Activated naive CD8-positive, alpha-beta T cell treated with anti-CD3 and anti-CD28 coated beads, Interleukin-2, amount 50 U/mL, for 24 hours (primary cell): ENCODE measurements at regions not wholly inside any gene's neighbourhood (a gene's known extent, or its start where the extent isn't known, plus 50 kb on each side); places are given as distances from the start of the nearest gene placed in this dataset.

ENCODE experiments used
- ATAC-seq: fragments of 150-1000 bp; cut with Tn5 transposase; one replicate; pipeline ENCODE4 v1.10.0; 2021
- DNase-seq: peaks from one replicate; pipeline ENCODE4 v3.0.0; 2021
- H3K27ac Mint-ChIP-seq: one replicate; pipeline ENCODE4 v1.8.0; 2021; ENCODE audit warnings: mild to moderate bottlenecking, mixed read lengths
- H3K27me3 Mint-ChIP-seq: one replicate; pipeline ENCODE4 v1.8.0; 2021; ENCODE audit warnings: mixed read lengths
- H3K36me3 Mint-ChIP-seq: one replicate; pipeline ENCODE4 v1.8.0; 2021; ENCODE audit warnings: low read depth, mixed read lengths
- H3K4me1 Mint-ChIP-seq: one replicate; pipeline ENCODE4 v1.8.0; 2021; ENCODE audit warnings: mixed read lengths
- H3K4me3 Mint-ChIP-seq: one replicate; pipeline ENCODE4 v1.8.0; 2021; ENCODE audit warnings: mild to moderate bottlenecking, moderate library complexity, mixed read lengths
- H3K9me3 Mint-ChIP-seq: one replicate; pipeline ENCODE4 v1.8.0; 2021; ENCODE audit warnings: mixed read lengths

DNA sequence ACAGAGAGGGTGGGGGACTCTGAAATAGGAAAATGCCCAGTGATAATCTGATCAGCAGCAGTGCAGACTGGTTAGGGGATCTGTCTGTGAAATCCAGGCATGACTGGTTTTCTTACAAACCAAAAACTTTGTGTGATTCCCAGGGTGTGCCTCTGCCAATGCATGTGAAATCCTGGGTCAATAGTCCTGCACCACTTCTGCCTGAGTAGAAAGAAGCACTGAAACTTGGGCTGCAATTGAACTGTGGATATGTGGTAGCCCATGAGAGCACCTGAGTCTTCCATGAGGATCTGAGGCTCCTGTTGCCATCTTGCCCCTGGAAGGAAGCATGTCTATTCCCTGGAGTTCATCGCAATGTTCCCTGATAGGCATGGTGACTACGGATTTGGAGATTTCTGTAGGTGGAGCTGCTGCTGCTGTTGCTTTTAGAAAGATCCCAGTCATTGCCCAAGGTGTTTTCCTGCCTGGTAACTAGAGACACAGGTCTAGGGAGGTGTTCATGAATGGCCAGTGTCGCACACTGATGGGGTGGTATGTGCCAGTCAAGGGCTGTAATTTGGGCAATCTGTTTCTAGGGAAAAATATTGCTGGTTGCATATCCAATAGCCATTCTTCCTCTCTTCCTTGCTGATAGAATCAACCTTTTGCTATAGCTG, 146.7 kb downstream of the CARTPT start:
- Mint-ChIP-seq H3K27ac (no peak overlapping the region), H3K9me3 (peaks cover 5% of the 10 kb centered on the region), H3K36me3 (no peaks in the 10 kb centered on the region), H3K4me1 (no peaks in the 10 kb centered on the region), H3K27me3 (peaks cover 5% of the 10 kb centered on the region), H3K4me3 (no peak overlapping the region)
- ATAC-seq = no peak
- no peak for DNase-seq

DNA sequence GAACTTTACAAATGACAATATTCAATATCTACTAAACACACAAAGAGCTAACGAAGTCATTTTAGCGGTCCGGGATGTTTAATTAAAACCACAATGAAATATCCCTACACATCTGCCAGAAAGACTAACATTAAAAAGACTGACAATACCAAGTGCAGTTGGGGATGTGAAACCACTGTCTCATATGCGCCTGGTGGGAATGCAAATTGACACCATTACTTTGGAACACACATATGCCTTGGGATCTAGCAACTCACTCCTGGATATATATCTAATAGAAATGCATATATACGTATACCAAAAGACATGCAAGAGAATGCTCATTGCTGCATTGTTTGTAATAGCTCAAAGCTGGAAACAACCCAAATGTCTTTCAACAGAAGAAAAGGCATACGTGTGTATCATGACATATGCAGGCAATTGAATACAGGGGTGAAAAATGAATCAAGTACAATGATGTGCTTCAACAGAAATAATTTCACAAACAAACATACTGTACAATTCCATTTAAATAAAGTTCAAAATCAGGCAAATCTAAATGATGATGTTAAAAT, 153.3 kb downstream of the CARTPT start:
- Mint-ChIP-seq H3K4me1 (no peaks in the 10 kb centered on the region), H3K9me3 (peaks cover 5% of the 10 kb centered on the region), H3K4me3 (no peak overlapping the region), H3K36me3 (no peaks in the 10 kb centered on the region), H3K27me3 (peaks cover 9% of the 10 kb centered on the region), H3K27ac (no peak overlapping the region)
- DNase-seq = no peak
- no peak for ATAC-seq

DNA sequence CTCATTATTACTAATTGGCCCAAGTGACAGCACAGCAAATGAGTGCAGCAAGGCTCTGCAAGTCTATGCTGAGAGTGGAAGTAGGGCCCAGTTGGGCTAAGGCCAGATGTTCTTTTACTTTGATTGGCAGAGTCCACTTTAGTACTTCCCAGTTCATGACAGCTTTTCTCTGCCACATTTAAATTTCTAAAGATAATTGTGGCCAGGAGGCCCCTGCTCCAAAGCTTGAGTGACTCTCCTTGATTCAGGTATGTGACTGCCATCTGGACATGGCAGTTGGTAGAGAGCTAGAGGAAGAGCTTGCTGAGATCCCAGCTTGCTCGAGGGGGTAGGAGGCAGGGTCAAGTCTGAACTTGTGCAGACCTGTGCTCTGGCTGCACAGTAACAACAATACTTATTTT, 154.1 kb downstream of the CARTPT start:
- no peaks in the 10 kb centered on the region for H3K4me1 Mint-ChIP-seq

DNA sequence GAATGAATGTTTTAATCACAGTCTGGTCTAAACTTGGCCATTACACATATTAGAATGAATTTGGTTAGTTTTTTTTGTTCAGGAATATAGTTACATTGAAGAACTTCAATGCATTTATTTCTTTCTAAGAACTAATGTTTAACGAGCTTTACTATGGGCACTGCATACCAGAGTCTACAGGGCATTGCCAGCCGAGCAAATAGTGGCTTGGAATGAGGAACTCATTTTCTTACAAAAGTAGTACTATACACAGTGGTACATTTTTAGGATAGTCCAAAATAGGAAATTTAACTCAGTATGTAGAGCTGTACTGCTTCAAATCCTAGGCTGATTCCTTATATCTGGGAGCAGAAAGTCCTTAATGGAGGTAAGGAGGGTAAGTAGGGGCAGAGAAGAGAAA, 155.4 kb downstream of the CARTPT start:
- peaks cover 5% of the 10 kb centered on the region for H3K9me3 Mint-ChIP-seq
- DNase-seq (no peak), ATAC-seq (no peak)
- no peak overlapping the region for H3K27ac Mint-ChIP-seq
- H3K4me1 Mint-ChIP-seq = no peaks in the 10 kb centered on the region
- no peaks in the 10 kb centered on the region for H3K36me3 Mint-ChIP-seq
- no peak overlapping the region for H3K4me3 Mint-ChIP-seq
- peaks cover 9% of the 10 kb centered on the region for H3K27me3 Mint-ChIP-seq

More for the DNA sequence above, 154.1 kb downstream of the CARTPT start:
- Mint-ChIP-seq H3K4me3 (no peak overlapping the region), H3K27ac (no peak overlapping the region), H3K9me3 (peaks cover 5% of the 10 kb centered on the region), H3K36me3 (no peaks in the 10 kb centered on the region), H3K27me3 (peaks cover 9% of the 10 kb centered on the region)
- DNase-seq (no peak), ATAC-seq (no peak)

DNA sequence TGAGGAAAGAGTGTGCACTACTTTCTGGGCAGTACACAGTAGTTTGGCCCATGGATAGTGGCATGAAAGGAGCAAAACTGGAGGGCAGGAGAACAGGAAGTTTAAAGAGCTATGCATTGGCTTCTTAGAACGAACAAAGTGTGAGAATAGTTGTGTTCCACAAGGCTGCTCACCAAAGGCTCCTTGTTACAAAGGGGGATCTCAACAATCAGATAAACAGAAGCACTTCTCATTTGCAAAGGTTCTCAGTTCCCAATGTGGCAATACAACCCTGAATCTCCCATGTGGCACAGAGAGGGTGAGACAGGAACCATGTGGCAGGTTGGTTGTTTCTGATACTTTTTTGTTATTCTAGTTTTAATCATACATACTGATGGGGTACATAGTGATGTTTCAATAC, 158.4 kb downstream of the CARTPT start:
- H3K9me3 Mint-ChIP-seq = no peaks in the 10 kb centered on the region
- ATAC-seq (no peak), DNase-seq (no peak)
- no peaks in the 10 kb centered on the region for H3K4me1 Mint-ChIP-seq
- no peak overlapping the region for H3K4me3 Mint-ChIP-seq
- no peak overlapping the region for H3K27ac Mint-ChIP-seq
- H3K27me3 Mint-ChIP-seq = peaks cover 15% of the 10 kb centered on the region
- no peaks in the 10 kb centered on the region for H3K36me3 Mint-ChIP-seq

DNA sequence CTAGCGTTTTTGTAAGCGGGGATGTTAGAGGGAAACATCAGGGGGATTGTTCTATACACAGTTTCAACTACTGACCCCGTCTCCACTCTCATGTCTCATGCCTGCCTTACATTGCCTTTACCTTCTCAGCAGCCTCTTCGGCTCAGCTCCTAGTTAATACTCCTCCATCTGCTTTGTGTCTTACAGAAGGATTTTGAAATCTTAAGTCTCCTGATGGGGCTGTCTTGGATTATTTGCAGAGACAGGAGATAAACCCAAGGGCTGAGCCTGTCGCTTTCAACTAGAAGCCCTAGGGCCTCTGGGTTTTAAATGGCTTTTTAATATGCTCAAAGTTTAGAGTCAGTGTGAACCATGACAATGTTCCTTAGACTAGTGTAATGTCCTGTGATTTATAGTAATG, 161.5 kb downstream of the CARTPT start:
- H3K9me3 Mint-ChIP-seq = no peaks in the 10 kb centered on the region
- H3K36me3 Mint-ChIP-seq = no peaks in the 10 kb centered on the region
- no peak overlapping the region for H3K27ac Mint-ChIP-seq
- DNase-seq (no peak), ATAC-seq (no peak)
- no peaks in the 10 kb centered on the region for H3K4me1 Mint-ChIP-seq
- H3K4me3 Mint-ChIP-seq = no peak overlapping the region
- H3K27me3 Mint-ChIP-seq = peaks cover 12% of the 10 kb centered on the region

DNA sequence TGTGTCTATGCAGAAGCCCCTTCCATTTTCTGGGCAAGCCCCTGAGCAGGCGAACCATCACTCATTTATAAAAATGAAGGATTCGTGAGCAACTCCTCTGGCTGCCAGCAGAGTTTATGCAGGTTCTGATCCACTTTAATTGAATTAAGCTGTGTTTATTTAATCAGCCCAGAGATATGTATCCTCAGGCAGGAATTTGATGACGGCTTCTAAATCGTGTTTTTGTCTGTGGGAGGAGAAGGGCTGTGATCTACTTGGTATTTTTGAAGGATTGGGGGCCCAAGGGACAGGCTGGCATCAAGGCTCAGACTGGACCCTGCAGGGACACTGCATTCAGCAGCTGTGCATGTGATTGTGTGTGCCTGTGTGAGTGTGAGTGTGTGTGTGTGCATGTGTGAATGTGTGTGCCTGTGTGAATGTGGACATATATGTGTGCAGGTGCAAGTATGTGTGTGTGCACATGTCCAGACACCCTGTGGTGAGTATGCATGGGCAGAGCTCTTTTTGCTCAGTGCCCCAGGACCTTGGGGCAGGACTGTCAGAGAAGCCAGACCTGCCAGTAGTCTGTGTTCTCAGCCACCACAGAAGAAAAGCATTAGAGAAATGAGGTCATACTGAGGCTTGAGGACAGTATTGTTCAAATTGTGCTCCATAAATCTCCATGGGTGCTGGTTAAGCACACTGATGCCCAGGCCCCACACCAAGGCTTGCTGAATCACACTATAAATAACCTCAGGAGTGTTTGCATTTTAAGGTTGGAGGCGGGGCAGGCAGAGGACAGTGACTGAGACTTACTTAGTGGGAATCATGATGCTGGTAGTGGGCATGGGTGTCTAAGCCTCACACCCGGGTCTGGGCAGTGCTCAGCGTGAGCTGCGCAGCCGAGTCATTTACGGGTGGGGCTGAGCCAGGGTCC, 164.0 kb downstream of the CARTPT start:
- no peak for ATAC-seq
- no peak for DNase-seq
- peaks cover 3% of the 10 kb centered on the region for H3K4me1 Mint-ChIP-seq
- no peak overlapping the region for H3K27ac Mint-ChIP-seq
- peaks cover 12% of the 10 kb centered on the region for H3K27me3 Mint-ChIP-seq
- H3K4me3 Mint-ChIP-seq = no peak overlapping the region
- no peaks in the 10 kb centered on the region for H3K36me3 Mint-ChIP-seq
- no peaks in the 10 kb centered on the region for H3K9me3 Mint-ChIP-seq

DNA sequence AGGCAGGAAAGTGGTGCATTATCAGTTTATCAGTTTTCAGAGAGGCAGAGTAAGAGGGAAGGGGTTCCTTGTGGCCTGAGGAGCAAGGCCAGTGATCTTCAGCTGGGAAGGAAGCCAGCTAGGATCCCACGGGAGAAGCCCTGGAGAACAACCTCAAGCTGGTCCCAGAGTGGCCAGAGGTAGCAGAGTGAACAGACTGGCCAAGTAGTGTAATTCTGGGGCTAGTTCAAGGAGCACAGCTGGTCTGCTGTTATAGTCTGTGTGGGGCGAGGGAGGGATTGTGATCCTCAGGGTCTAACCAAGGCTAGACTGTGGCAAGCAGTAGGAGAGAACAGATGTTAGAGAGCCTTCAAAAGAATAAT, 164.6 kb downstream of the CARTPT start:
- Mint-ChIP-seq H3K9me3 (no peaks in the 10 kb centered on the region), H3K36me3 (peaks cover 2% of the 10 kb centered on the region), H3K27ac (no peak overlapping the region), H3K4me3 (no peak overlapping the region), H3K27me3 (peaks cover 12% of the 10 kb centered on the region), H3K4me1 (peaks cover 3% of the 10 kb centered on the region)
- ATAC-seq (no peak), DNase-seq (no peak)

DNA sequence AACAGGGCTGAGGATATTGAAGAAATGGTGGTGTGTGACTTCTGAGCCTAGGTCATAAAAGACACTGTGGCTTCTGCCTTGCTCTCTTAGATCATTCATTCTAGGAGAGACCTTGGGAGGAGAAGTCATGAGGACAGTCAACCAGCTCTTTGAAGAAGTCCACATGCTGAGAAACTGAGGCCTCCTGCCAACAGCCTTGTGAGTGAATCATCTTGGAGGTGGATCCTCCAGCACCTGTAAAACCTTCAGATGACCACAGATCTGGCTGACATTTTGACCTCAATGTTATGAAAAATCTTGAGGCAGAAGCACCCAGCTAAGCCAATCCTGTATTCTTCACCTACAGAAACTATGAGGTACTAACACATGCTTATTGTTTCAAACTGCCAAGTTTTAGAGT, 165.9 kb downstream of the CARTPT start:
- ATAC-seq (no peak), DNase-seq (no peak)
- Mint-ChIP-seq H3K27ac (no peak overlapping the region), H3K27me3 (peaks cover 13% of the 10 kb centered on the region), H3K4me3 (no peak overlapping the region), H3K4me1 (peaks cover 3% of the 10 kb centered on the region), H3K36me3 (peaks cover 2% of the 10 kb centered on the region), H3K9me3 (peaks cover 5% of the 10 kb centered on the region)

DNA sequence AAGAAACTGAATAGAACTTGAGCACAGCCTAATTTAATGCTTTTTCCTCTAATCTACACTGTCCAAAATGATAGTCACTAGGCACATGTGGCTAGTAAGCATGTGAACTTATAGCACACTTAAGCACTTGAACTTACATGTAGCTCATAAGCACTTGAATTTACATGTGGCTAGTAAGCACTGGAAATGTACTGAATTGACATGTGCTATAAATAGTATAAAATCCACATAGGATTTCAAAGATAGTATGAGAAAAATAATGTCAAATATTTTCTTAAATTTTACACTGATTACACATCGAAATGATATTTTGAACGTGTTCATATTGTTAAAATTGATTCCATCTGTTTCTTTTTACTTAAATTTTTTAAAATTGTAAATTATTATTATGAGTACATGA, 167.3 kb downstream of the CARTPT start:
- DNase-seq (no peak), ATAC-seq (no peak)
- Mint-ChIP-seq H3K36me3 (peaks cover 2% of the 10 kb centered on the region), H3K9me3 (peaks cover 10% of the 10 kb centered on the region), H3K4me1 (peaks cover 3% of the 10 kb centered on the region), H3K4me3 (no peak overlapping the region), H3K27ac (no peak overlapping the region), H3K27me3 (peaks cover 19% of the 10 kb centered on the region)

DNA sequence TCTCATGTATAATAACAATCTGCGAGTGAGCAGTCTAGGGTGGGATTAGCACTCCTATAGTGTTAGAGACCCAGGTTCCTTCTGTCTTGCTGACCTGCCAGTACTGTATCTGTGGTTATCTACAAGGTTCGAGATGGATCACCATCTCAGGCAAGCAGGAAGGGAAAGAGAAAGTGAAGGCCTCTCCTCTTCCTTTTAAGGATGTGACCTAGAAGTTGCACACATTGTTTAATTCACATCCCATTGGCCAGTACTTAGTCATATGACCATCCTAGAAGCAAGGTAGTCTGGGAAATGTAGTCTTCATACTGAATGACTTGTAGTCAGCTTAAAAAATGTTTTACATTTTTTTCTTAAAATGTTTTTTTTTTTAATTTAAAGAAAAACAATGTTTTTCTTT, 168.6 kb downstream of the CARTPT start:
- Mint-ChIP-seq H3K9me3 (peaks cover 10% of the 10 kb centered on the region), H3K27me3 (peaks cover 19% of the 10 kb centered on the region), H3K4me3 (no peak overlapping the region), H3K4me1 (peaks cover 3% of the 10 kb centered on the region), H3K27ac (no peak overlapping the region), H3K36me3 (peaks cover 2% of the 10 kb centered on the region)
- peak; percentile 90 for ATAC-seq
- DNase-seq = no peak

DNA sequence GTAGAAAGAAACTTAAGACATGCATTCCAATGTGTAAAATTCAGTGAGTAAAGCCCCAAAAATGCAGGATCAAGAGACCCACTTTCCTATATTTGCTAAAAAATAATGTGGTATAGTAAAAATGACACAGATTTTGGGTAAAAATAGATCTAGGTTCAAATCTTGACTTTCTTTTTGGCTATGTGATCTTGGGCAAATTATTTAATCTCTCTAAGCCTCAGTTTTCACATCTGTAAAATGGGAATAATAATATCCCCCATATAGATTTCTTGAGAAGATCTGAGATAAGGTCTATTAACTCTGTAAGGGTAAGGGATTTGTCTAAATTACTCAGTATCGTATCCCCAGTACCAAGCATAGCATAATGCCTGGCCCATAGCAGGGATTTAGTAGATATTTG, 172.3 kb downstream of the CARTPT start:
- Mint-ChIP-seq H3K4me1 (peaks cover 3% of the 10 kb centered on the region), H3K27ac (no peak overlapping the region), H3K4me3 (no peak overlapping the region), H3K9me3 (peaks cover 10% of the 10 kb centered on the region), H3K27me3 (peaks cover 19% of the 10 kb centered on the region), H3K36me3 (peaks cover 2% of the 10 kb centered on the region)
- ATAC-seq (no peak), DNase-seq (no peak)

DNA sequence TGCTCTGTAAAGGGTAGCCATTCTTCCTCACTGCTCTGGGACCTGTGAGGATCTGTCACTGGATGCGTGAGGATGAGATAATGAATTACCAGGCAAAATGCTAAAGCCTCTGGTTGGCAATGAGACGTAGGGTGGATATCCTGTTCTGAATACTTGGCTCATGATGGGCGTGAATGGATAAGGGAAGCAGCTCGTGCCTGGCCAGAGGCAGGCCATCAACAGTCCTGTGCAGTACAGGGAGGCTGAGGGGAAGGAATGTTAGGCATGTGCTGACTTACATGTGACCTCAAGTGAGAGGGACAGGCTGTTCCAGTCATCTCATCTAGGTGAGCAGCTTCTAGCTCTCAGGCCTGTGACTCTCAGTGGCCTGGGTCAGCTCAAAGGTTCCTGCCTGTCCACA, 172.8 kb downstream of the CARTPT start:
- peaks cover 19% of the 10 kb centered on the region for H3K27me3 Mint-ChIP-seq
- H3K27ac Mint-ChIP-seq = no peak overlapping the region
- no peak overlapping the region for H3K4me3 Mint-ChIP-seq
- DNase-seq = no peak
- H3K36me3 Mint-ChIP-seq = peaks cover 2% of the 10 kb centered on the region
- peaks cover 10% of the 10 kb centered on the region for H3K9me3 Mint-ChIP-seq
- ATAC-seq = no peak
- H3K4me1 Mint-ChIP-seq = peaks cover 3% of the 10 kb centered on the region

DNA sequence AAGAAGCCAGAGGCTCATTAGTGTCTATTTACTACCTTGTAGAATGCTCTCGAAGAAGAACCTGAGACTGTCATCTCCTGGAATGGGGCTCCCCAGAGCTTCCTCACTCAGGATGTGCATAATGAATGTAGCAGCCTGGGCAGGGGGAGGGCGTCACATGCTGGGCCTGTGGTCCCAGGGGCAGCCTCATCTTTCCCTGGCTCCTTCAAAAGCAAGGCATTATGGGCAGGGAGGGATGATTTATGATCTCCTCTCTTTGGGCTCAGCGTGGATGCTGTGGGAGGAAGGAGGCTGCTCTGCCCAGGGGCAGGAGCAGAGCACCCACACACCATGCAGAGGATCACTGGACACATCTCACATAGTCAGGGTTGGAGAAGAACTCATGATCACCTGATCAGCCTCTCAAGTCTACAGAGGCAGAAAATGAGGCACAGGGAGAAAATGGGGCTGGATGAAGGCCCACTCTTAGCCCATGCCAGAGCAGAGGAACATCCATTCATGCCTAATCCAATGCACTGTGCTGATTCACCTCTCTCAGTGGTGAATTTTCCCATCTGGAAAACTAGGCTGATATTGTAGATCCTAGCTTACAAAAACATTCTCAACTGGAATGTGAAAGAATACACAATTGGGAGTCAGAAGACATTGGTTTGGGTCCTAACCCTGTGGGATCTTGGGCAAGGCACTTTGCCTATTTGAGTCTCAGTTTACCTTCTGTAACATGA, 173.7 kb downstream of the CARTPT start:
- no peak overlapping the region for H3K4me3 Mint-ChIP-seq
- H3K9me3 Mint-ChIP-seq = peaks cover 10% of the 10 kb centered on the region
- no peaks in the 10 kb centered on the region for H3K4me1 Mint-ChIP-seq
- no peak overlapping the region for H3K27ac Mint-ChIP-seq
- peaks cover 2% of the 10 kb centered on the region for H3K36me3 Mint-ChIP-seq
- DNase-seq (no peak), ATAC-seq (no peak)
- peaks cover 19% of the 10 kb centered on the region for H3K27me3 Mint-ChIP-seq
